ENCODE measurements at regions not wholly inside any gene's neighbourhood (a gene's known extent, or its start where the extent isn't known, plus 50 kb on each side); places are given as distances from the start of the nearest gene placed in this dataset.

DNA sequence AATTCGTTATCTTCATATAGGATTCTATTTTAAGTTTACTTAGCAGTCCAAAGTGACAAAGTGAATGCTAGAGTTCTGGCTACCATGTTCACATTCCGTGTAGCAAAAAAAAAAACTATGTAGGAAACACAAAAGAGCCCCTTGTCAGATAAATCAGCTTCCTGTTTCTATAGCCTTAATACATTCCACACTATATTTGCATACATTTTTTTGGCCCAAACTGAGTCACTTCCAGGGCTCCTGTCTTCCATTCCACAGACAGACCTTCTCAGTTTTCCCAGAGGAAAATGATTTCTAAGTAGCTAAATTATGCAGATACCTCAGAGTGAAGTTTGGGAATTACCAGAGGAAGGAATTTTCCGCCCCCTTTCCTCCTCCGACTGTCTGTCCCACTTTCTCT lies 841.9 kb upstream of the HS3ST1 start:
- no peak for TF ChIP-seq CTCF (IDR thresholded peaks at IDR 0.05)
- intact Hi-C loops (cut with DNase I): no loop called here
- ATAC-seq (no peak), DNase-seq (no peak)
- Histone ChIP-seq H3K4me3 (no peak overlapping the region), H3K27ac (no peak overlapping the region), H3K4me1 (no peaks in the 10 kb centered on the region), H3K27me3 (ENCODE audit: low read depth) (no peaks in the 10 kb centered on the region), H3K9me3 (no peaks in the 10 kb centered on the region), H3K36me3 (no peaks in the 10 kb centered on the region)

- Histone ChIP-seq H3K9me3 (no peaks in the 10 kb centered on the region), H3K36me3 (no peaks in the 10 kb centered on the region), H3K27me3 (ENCODE audit: low read depth) (no peaks in the 10 kb centered on the region), H3K4me1 (no peaks in the 10 kb centered on the region), H3K4me3 (no peak overlapping the region), H3K27ac (no peak overlapping the region)
- no peak for DNase-seq
- ATAC-seq: no peak
- intact Hi-C loops (cut with DNase I): no loop called here
- TF ChIP-seq CTCF (IDR thresholded peaks at IDR 0.05): no peak
These were observed 836.9 kb upstream of the HS3ST1 start for GRCh38 chr4:12265554-12265953.

DNA sequence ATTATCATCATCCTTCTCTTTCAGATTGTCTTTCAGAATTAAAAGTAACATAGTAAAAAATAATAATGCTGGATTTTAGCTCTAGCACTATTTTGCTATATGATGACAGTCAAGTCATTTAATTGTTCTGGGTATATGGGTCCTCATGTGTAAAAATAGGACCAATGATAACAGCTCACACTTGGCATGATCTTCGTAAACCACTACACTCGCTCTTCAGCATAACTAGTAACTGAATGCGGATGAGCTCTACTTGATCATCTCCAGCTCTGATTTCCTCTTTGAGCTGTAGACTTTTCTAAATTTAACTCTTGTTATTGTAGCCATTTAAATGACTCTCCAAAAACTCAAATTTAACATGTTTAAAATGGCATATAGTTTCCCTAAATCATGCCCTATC lies 831.8 kb upstream of the HS3ST1 start:
- Histone ChIP-seq H3K27ac (no peak overlapping the region), H3K27me3 (ENCODE audit: low read depth) (no peaks in the 10 kb centered on the region), H3K4me1 (no peaks in the 10 kb centered on the region), H3K9me3 (no peaks in the 10 kb centered on the region), H3K36me3 (no peaks in the 10 kb centered on the region), H3K4me3 (no peak overlapping the region)
- DNase-seq (no peak), ATAC-seq (no peak)
- TF ChIP-seq CTCF (IDR thresholded peaks at IDR 0.05): no peak
- intact Hi-C loops (cut with DNase I): no loop called here

- ATAC-seq: no peak
- Histone ChIP-seq H3K9me3 (no peaks in the 10 kb centered on the region), H3K4me3 (no peak overlapping the region), H3K27me3 (ENCODE audit: low read depth) (no peaks in the 10 kb centered on the region), H3K36me3 (no peaks in the 10 kb centered on the region), H3K4me1 (no peaks in the 10 kb centered on the region), H3K27ac (no peak overlapping the region)
- intact Hi-C loops (cut with DNase I): no loop called here
- DNase-seq: no peak
- no peak for TF ChIP-seq CTCF (IDR thresholded peaks at IDR 0.05)
These were observed 816.3 kb upstream of the HS3ST1 start for GRCh38 chr4:12244973-12245372.

GRCh38 chr4:12242354-12242753 lies 813.7 kb upstream of the HS3ST1 start:
- Histone ChIP-seq H3K27ac (no peak overlapping the region), H3K27me3 (ENCODE audit: low read depth) (no peaks in the 10 kb centered on the region), H3K9me3 (no peaks in the 10 kb centered on the region), H3K4me1 (no peaks in the 10 kb centered on the region), H3K36me3 (no peaks in the 10 kb centered on the region), H3K4me3 (no peak overlapping the region)
- ATAC-seq: no peak
- DNase-seq: no peak
- intact Hi-C loops (cut with DNase I): no loop called here
- TF ChIP-seq CTCF (IDR thresholded peaks at IDR 0.05): no peak

Data from lower lobe of right lung (tissue), 2 donors.